ENCODE measurements at regions not wholly inside any gene's neighbourhood (a gene's known extent, or its start where the extent isn't known, plus 50 kb on each side); places are given as distances from the start of the nearest gene placed in this dataset.

DNA sequence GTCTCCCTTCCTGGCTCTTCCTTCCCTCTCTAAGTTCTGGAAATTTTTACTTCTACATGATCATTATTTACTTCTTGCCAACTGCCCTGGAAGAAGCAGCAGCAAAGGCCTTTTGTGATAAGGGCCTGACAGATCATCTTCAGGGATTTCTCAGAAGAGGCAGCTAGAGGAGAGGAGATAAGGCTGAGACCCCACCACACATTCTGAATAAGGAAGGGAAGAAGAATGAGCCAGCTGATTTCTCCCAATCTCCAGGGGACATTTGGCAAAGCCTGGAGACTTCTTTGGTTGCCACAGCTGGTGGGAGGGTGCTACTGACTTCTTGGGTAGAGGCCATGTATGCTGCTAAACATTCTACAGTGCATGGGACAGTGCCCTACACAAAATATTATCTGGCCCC lies 122.4 kb upstream of the OR9Q1 start:
- H3K4me3 ChIP-seq (ENCODE audit: low read depth, low read length, poor library complexity, severe bottlenecking): no peak overlapping the region
- H3K4me1 ChIP-seq (ENCODE audit: insufficient read depth, low read length, poor library complexity, severe bottlenecking): no peaks in the 10 kb centered on the region
- H3K9me2 ChIP-seq (ENCODE audit: insufficient read depth, low read length): no peaks in the 10 kb centered on the region
- no peak for DNase-seq (ENCODE audit: low spot score)
- no peak overlapping the region for H3K4me2 ChIP-seq (ENCODE audit: low read length)
- H3K9me3 ChIP-seq (ENCODE audit: low read length): no peaks in the 10 kb centered on the region
- no peak overlapping the region for H3K27ac ChIP-seq (ENCODE audit: low read depth, low read length, poor library complexity, severe bottlenecking)
- BruUV-seq (replicated peaks): no TSS peak
- TF ChIP-seq EZH2phosphoT487 (IDR thresholded peaks at IDR 0.05; ENCODE audit: borderline replicate concordance, low read depth, low read length): no peak
- TF ChIP-seq, protein P1, sequence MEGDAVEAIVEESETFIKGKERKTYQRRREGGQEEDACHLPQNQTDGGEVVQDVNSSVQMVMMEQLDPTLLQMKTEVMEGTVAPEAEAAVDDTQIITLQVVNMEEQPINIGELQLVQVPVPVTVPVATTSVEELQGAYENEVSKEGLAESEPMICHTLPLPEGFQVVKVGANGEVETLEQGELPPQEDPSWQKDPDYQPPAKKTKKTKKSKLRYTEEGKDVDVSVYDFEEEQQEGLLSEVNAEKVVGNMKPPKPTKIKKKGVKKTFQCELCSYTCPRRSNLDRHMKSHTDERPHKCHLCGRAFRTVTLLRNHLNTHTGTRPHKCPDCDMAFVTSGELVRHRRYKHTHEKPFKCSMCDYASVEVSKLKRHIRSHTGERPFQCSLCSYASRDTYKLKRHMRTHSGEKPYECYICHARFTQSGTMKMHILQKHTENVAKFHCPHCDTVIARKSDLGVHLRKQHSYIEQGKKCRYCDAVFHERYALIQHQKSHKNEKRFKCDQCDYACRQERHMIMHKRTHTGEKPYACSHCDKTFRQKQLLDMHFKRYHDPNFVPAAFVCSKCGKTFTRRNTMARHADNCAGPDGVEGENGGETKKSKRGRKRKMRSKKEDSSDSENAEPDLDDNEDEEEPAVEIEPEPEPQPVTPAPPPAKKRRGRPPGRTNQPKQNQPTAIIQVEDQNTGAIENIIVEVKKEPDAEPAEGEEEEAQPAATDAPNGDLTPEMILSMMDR (conservative IDR thresholded peaks at IDR 0.05; ENCODE audit: low read length): no peak
- H4K20me1 ChIP-seq (ENCODE audit: insufficient read depth, low read length): no peaks in the 10 kb centered on the region
- no peaks in the 10 kb centered on the region for H3K36me3 ChIP-seq (ENCODE audit: insufficient read depth, low read length)
- no peaks in the 10 kb centered on the region for H3K79me2 ChIP-seq (ENCODE audit: insufficient read depth, low read depth, low read length)
- H2AFZ ChIP-seq (ENCODE audit: low read length): no peak overlapping the region
- ChIA-PET CTCF (ENCODE audit: unreplicated experiment) (no interaction called here), POLR2A (no interaction called here)
- intact Hi-C loops (cut with micrococcal nuclease; ENCODE audit: unreplicated experiment): no loop called here

DNA sequence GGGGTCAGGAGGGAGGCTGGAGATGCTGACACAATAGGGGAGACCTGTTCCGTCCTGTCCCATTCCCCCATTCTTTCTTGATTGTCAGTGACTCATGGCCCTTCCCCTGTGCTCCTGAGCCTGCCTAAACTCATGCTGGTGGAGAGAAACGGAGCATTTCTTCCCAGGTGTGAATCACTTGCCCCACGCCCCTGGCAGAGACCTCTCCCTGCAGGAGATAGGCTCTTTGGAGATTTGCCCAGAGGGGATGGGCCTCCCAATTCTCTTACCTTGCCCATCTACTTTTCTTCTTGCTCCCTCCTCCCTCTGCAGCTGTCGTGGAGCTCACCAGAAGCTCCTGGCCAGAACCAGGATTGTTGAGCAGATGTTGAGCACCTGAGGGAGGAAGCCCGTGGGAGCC lies 121.9 kb upstream of the OR9Q1 start:
- no peaks in the 10 kb centered on the region for H3K79me2 ChIP-seq (ENCODE audit: insufficient read depth, low read depth, low read length)
- no peak for DNase-seq (ENCODE audit: low spot score)
- no peaks in the 10 kb centered on the region for H3K9me2 ChIP-seq (ENCODE audit: insufficient read depth, low read length)
- no TSS peak for BruUV-seq (replicated peaks)
- no peak overlapping the region for H2AFZ ChIP-seq (ENCODE audit: low read length)
- H3K4me1 ChIP-seq (ENCODE audit: insufficient read depth, low read length, poor library complexity, severe bottlenecking): no peaks in the 10 kb centered on the region
- H3K4me2 ChIP-seq (ENCODE audit: low read length): no peak overlapping the region
- CTCF ChIA-PET (ENCODE audit: unreplicated experiment): no interaction called here
- POLR2A ChIA-PET: no interaction called here
- H3K36me3 ChIP-seq (ENCODE audit: insufficient read depth, low read length): no peaks in the 10 kb centered on the region
- H3K9me3 ChIP-seq (ENCODE audit: low read length): no peaks in the 10 kb centered on the region
- intact Hi-C loops (cut with micrococcal nuclease; ENCODE audit: unreplicated experiment): no loop called here
- no peak overlapping the region for H3K4me3 ChIP-seq (ENCODE audit: low read depth, low read length, poor library complexity, severe bottlenecking)
- TF ChIP-seq, protein P1 (conservative IDR thresholded peaks at IDR 0.05; ENCODE audit: low read length): no peak
- no peak for TF ChIP-seq EZH2phosphoT487 (IDR thresholded peaks at IDR 0.05; ENCODE audit: borderline replicate concordance, low read depth, low read length)
- H3K27ac ChIP-seq (ENCODE audit: low read depth, low read length, poor library complexity, severe bottlenecking): no peak overlapping the region
- H4K20me1 ChIP-seq (ENCODE audit: insufficient read depth, low read length): no peaks in the 10 kb centered on the region

DNA sequence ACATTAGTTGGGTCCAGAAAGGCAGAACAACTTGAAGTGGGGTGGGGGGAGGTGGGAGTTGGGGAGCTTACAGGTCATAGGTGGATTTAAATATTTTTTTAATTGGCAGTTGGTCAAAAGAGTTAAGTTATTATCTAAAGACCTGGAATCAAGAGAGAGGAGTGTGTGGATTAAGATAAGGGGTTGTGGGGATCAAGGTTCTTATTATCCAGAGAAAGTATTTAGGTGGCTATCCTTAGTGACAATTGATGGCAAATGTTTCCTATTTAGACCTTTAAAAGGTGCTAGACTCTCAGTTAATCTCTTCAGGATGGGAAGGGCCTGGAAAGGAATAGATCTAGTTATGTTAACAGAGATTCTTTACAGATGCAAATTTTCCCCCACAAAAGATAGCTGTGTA lies 120.7 kb upstream of the OR9Q1 start:
- Histone ChIP-seq H3K9me3 (ENCODE audit: low read length) (no peaks in the 10 kb centered on the region), H3K27ac (ENCODE audit: low read depth, low read length, poor library complexity, severe bottlenecking) (no peak overlapping the region), H3K4me3 (ENCODE audit: low read depth, low read length, poor library complexity, severe bottlenecking) (no peak overlapping the region), H4K20me1 (ENCODE audit: insufficient read depth, low read length) (no peaks in the 10 kb centered on the region), H3K4me1 (ENCODE audit: insufficient read depth, low read length, poor library complexity, severe bottlenecking) (no peaks in the 10 kb centered on the region), H3K36me3 (ENCODE audit: insufficient read depth, low read length) (no peaks in the 10 kb centered on the region), H2AFZ (ENCODE audit: low read length) (no peak overlapping the region), H3K79me2 (ENCODE audit: insufficient read depth, low read depth, low read length) (no peaks in the 10 kb centered on the region), H3K4me2 (ENCODE audit: low read length) (no peak overlapping the region), H3K9me2 (ENCODE audit: insufficient read depth, low read length) (no peaks in the 10 kb centered on the region)
- no peak for DNase-seq (ENCODE audit: low spot score)
- intact Hi-C loops (cut with micrococcal nuclease; ENCODE audit: unreplicated experiment): no loop called here
- POLR2A ChIA-PET: no interaction called here
- CTCF ChIA-PET (ENCODE audit: unreplicated experiment): no interaction called here
- TF ChIP-seq EZH2phosphoT487 (IDR thresholded peaks at IDR 0.05; ENCODE audit: borderline replicate concordance, low read depth, low read length): no peak
- TF ChIP-seq, protein P1 (conservative IDR thresholded peaks at IDR 0.05; ENCODE audit: low read length): no peak
- BruUV-seq (replicated peaks): no TSS peak

Data from OCI-LY7 (cell line).